ENCODE measurements at regions not wholly inside any gene's neighbourhood (a gene's known extent, or its start where the extent isn't known, plus 50 kb on each side); places are given as distances from the start of the nearest gene placed in this dataset.

DNA sequence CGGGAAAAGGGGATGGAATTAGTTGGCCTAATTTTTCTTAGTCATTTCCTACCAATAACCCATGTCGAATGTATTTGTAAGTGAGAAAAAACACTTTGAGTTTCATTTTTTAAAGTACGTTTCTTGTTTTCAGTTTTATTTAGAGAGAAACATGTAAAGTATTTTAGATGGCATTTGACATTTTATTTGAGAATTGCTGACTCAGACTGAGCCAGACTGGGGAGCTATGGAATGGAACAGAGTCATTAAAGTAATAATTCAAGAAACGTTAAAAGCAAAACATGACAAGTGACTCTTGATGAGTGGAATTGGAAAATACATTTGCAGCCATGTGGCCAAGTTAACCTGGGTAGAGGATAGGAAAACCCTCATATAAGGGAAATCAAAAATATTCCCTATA lies 286.1 kb upstream of the NPSR1 start (continued):
- TF ChIP-seq, protein P1, sequence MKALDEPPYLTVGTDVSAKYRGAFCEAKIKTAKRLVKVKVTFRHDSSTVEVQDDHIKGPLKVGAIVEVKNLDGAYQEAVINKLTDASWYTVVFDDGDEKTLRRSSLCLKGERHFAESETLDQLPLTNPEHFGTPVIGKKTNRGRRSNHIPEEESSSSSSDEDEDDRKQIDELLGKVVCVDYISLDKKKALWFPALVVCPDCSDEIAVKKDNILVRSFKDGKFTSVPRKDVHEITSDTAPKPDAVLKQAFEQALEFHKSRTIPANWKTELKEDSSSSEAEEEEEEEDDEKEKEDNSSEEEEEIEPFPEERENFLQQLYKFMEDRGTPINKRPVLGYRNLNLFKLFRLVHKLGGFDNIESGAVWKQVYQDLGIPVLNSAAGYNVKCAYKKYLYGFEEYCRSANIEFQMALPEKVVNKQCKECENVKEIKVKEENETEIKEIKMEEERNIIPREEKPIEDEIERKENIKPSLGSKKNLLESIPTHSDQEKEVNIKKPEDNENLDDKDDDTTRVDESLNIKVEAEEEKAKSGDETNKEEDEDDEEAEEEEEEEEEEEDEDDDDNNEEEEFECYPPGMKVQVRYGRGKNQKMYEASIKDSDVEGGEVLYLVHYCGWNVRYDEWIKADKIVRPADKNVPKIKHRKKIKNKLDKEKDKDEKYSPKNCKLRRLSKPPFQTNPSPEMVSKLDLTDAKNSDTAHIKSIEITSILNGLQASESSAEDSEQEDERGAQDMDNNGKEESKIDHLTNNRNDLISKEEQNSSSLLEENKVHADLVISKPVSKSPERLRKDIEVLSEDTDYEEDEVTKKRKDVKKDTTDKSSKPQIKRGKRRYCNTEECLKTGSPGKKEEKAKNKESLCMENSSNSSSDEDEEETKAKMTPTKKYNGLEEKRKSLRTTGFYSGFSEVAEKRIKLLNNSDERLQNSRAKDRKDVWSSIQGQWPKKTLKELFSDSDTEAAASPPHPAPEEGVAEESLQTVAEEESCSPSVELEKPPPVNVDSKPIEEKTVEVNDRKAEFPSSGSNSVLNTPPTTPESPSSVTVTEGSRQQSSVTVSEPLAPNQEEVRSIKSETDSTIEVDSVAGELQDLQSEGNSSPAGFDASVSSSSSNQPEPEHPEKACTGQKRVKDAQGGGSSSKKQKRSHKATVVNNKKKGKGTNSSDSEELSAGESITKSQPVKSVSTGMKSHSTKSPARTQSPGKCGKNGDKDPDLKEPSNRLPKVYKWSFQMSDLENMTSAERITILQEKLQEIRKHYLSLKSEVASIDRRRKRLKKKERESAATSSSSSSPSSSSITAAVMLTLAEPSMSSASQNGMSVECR (CRISPR knock-in tag; IDR thresholded peaks at IDR 0.05; ENCODE audit: borderline replicate concordance): no peak
- TF ChIP-seq KAT7 (CRISPR knock-in tag; IDR thresholded peaks at IDR 0.05; ENCODE audit: borderline replicate concordance): no peak
- TF ChIP-seq, protein P2, sequence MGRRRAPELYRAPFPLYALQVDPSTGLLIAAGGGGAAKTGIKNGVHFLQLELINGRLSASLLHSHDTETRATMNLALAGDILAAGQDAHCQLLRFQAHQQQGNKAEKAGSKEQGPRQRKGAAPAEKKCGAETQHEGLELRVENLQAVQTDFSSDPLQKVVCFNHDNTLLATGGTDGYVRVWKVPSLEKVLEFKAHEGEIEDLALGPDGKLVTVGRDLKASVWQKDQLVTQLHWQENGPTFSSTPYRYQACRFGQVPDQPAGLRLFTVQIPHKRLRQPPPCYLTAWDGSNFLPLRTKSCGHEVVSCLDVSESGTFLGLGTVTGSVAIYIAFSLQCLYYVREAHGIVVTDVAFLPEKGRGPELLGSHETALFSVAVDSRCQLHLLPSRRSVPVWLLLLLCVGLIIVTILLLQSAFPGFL (CRISPR knock-in tag; IDR thresholded peaks at IDR 0.05; ENCODE audit: borderline replicate concordance): no peak

DNA sequence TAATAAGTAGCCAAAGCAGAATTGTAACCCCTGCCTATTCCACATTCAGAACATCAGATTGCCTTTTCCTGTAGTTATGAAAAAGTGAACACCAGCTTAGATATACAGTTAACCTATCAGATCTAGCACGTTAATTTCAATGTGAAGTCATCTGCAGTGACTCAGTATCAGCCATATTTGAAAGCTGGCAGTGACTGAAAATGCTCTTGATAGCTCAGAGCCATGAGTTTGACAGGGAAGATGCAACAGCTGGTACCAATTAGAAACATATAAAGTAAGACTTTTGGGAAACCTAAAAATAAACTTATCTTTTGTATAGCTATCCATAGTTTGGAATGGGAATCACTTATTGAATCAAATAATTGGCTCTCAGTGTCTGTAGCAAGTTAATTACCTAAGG lies 284.1 kb upstream of the NPSR1 start:
- H3K9me3 Mint-ChIP-seq: peaks cover 33% of the 10 kb centered on the region
- DNase-seq (ENCODE audit: low spot score): no peak
- no peak for ATAC-seq
- CTCF ChIA-PET: no interaction called here
- H3K27me3 Mint-ChIP-seq (ENCODE audit: low read depth): no peaks in the 10 kb centered on the region
- POLR2A ChIA-PET: no interaction called here
- no peak overlapping the region for H3K27ac Mint-ChIP-seq
- TF ChIP-seq TP53 (CRISPR knock-in tag; IDR thresholded peaks at IDR 0.05): no peak
- H3K36me3 Mint-ChIP-seq: 0 out of 2 replicates have a peak, but pooled peaks cover 4% of the 10 kb centered on the region
- H3K4me3 Mint-ChIP-seq: no peak overlapping the region
- H3K4me1 Mint-ChIP-seq: no peaks in the 10 kb centered on the region

DNA sequence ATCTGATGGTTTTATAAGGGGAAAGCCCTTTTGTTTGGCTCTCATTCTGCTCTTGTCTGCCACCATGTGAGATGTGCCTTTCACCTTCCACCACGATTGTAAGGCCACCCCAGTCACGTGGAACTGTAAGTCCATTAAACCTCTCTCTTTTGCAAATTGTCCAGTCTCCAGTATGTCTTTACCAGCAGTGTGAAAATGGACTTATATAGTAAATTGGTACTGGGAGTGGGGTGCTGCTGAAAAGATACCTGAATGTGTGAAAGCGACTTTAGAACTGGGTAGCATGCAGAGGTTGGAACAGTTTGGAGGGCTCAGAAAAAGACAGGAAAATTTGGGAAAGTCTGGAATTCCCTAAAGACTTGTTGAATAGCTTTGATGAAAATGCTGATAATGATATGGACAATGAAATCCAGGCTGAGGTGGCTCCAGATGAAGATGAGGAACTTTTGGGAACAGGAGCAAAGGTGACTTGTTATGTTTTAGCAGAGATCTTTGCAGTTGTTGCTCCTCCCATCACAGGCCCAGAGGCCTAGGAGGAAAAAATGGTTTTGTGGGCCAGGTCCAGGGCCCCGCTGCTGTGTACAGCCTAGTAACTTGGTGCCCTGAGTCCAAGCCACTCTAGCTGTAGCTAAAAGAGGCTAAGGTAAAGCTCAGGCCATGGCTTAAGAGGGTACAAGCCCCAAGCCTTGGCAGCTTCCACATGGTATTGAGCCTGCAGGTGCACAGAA lies 275.7 kb upstream of the NPSR1 start:
- DNase-seq (ENCODE audit: low spot score) (no peak), ATAC-seq (no peak)
- no peak for TF ChIP-seq ZNF396 (CRISPR knock-in tag; IDR thresholded peaks at IDR 0.05; ENCODE audit: borderline replicate concordance)
- TF ChIP-seq TCF7 (CRISPR knock-in tag; IDR thresholded peaks at IDR 0.05; ENCODE audit: low read depth): no peak
- TF ChIP-seq, protein P3, sequence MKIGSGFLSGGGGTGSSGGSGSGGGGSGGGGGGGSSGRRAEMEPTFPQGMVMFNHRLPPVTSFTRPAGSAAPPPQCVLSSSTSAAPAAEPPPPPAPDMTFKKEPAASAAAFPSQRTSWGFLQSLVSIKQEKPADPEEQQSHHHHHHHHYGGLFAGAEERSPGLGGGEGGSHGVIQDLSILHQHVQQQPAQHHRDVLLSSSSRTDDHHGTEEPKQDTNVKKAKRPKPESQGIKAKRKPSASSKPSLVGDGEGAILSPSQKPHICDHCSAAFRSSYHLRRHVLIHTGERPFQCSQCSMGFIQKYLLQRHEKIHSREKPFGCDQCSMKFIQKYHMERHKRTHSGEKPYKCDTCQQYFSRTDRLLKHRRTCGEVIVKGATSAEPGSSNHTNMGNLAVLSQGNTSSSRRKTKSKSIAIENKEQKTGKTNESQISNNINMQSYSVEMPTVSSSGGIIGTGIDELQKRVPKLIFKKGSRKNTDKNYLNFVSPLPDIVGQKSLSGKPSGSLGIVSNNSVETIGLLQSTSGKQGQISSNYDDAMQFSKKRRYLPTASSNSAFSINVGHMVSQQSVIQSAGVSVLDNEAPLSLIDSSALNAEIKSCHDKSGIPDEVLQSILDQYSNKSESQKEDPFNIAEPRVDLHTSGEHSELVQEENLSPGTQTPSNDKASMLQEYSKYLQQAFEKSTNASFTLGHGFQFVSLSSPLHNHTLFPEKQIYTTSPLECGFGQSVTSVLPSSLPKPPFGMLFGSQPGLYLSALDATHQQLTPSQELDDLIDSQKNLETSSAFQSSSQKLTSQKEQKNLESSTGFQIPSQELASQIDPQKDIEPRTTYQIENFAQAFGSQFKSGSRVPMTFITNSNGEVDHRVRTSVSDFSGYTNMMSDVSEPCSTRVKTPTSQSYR (CRISPR knock-in tag; IDR thresholded peaks at IDR 0.05): no peak
- TF ChIP-seq MXD4 (CRISPR knock-in tag; IDR thresholded peaks at IDR 0.05; ENCODE audit: borderline replicate concordance): no peak
- TF ChIP-seq RELA (CRISPR knock-in tag; IDR thresholded peaks at IDR 0.05; ENCODE audit: borderline replicate concordance): no peak
- TF ChIP-seq ZBTB21 (CRISPR knock-in tag; IDR thresholded peaks at IDR 0.05; ENCODE audit: borderline replicate concordance): no peak
- no peak for TF ChIP-seq ZNF121 (CRISPR knock-in tag; IDR thresholded peaks at IDR 0.05)
- TF ChIP-seq HMGA2 (CRISPR knock-in tag; IDR thresholded peaks at IDR 0.05): no peak
- TF ChIP-seq, protein P4, sequence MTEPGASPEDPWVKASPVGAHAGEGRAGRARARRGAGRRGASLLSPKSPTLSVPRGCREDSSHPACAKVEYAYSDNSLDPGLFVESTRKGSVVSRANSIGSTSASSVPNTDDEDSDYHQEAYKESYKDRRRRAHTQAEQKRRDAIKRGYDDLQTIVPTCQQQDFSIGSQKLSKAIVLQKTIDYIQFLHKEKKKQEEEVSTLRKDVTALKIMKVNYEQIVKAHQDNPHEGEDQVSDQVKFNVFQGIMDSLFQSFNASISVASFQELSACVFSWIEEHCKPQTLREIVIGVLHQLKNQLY (CRISPR knock-in tag; IDR thresholded peaks at IDR 0.05): no peak
- TF ChIP-seq EMX1 (CRISPR knock-in tag; IDR thresholded peaks at IDR 0.05): no peak
- TF ChIP-seq, protein P5, sequence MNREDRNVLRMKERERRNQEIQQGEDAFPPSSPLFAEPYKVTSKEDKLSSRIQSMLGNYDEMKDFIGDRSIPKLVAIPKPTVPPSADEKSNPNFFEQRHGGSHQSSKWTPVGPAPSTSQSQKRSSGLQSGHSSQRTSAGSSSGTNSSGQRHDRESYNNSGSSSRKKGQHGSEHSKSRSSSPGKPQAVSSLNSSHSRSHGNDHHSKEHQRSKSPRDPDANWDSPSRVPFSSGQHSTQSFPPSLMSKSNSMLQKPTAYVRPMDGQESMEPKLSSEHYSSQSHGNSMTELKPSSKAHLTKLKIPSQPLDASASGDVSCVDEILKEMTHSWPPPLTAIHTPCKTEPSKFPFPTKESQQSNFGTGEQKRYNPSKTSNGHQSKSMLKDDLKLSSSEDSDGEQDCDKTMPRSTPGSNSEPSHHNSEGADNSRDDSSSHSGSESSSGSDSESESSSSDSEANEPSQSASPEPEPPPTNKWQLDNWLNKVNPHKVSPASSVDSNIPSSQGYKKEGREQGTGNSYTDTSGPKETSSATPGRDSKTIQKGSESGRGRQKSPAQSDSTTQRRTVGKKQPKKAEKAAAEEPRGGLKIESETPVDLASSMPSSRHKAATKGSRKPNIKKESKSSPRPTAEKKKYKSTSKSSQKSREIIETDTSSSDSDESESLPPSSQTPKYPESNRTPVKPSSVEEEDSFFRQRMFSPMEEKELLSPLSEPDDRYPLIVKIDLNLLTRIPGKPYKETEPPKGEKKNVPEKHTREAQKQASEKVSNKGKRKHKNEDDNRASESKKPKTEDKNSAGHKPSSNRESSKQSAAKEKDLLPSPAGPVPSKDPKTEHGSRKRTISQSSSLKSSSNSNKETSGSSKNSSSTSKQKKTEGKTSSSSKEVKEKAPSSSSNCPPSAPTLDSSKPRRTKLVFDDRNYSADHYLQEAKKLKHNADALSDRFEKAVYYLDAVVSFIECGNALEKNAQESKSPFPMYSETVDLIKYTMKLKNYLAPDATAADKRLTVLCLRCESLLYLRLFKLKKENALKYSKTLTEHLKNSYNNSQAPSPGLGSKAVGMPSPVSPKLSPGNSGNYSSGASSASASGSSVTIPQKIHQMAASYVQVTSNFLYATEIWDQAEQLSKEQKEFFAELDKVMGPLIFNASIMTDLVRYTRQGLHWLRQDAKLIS (CRISPR knock-in tag; IDR thresholded peaks at IDR 0.05; ENCODE audit: borderline replicate concordance): no peak
- no peak for TF ChIP-seq NFATC4 (CRISPR knock-in tag; IDR thresholded peaks at IDR 0.05)
- TF ChIP-seq ZNF263 (CRISPR knock-in tag; IDR thresholded peaks at IDR 0.05; ENCODE audit: low read depth): no peak
- TF ChIP-seq ATF1 (CRISPR knock-in tag; IDR thresholded peaks at IDR 0.05): no peak
- TF ChIP-seq SOX15 (CRISPR knock-in tag; IDR thresholded peaks at IDR 0.05): no peak
- no peak for TF ChIP-seq NFE2L1 (CRISPR knock-in tag; IDR thresholded peaks at IDR 0.05)
- TF ChIP-seq GTF2I (CRISPR knock-in tag; conservative IDR thresholded peaks at IDR 0.05): no peak
- POLR2A ChIA-PET: no interaction called here
- Mint-ChIP-seq H3K27me3 (ENCODE audit: low read depth) (no peaks in the 10 kb centered on the region), H3K36me3 (peaks cover 37% of the 10 kb centered on the region), H3K4me3 (no peak overlapping the region), H3K4me1 (peaks cover 19% of the 10 kb centered on the region), H3K27ac (no peak overlapping the region), H3K9me3 (peaks cover 55% of the 10 kb centered on the region)
- CTCF ChIA-PET: no interaction called here
